Kidney epithelial cell (primary cell): ENCODE measurements at regions not wholly inside any gene's neighbourhood (a gene's known extent, or its start where the extent isn't known, plus 50 kb on each side); places are given as distances from the start of the nearest gene placed in this dataset.

Source experiments
- DNase-seq: peaks from one replicate; pipeline ENCODE4 v3.0.0-alpha.2; 2010; ENCODE audit warnings: low read depth
- H3K27me3 ChIP-seq: 2 replicates; pipeline ENCODE4 v1.6.0; 2011; ENCODE audit warnings: low read length; ENCODE audit not compliant: control insufficient read depth, insufficient read depth
- H3K36me3 ChIP-seq: 2 replicates; pipeline ENCODE4 v1.5.1; 2011; ENCODE audit warnings: low read length; ENCODE audit not compliant: control insufficient read depth, insufficient read depth
- H3K4me3 ChIP-seq: 2 replicates; pipeline ENCODE4 v1.5.1; 2011; ENCODE audit warnings: low read depth, mild to moderate bottlenecking, control low read depth, low read length
- TF ChIP-seq, protein P1 (sequence below): IDR thresholded peaks from 2 replicates; pipeline ENCODE4 v1.5.1; 2011; ENCODE audit warnings: mild to moderate bottlenecking, moderate library complexity, low read length, control low read depth, inconsistent platforms; ENCODE audit not compliant: insufficient read depth, poor library complexity, severe bottlenecking

DNA sequence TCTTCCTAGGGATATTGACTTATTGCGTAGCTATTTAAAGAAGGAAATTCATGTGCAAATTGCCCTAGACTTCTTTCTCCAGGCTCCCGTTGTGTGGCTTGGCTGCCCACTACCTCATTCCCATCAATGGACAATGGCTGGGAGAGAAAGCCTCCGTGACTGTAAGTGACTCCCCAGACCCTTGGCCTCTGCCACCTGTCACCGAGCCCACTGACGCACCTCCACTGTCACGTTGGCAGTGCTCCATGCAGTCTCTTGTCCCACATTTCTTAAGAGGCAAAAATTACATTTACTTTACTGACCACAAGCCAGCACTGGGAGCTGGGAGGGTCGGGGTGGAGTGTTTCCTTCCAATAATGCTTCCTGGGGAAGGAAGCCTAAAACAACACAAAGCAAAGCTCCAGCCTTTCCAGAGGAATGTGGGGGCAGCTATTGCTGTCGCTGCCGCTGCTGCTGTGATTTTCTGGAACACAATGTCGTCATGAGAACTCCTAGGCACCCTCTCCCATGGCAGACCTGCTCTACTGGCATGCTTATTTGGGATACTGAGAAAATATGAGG lies 89.7 kb upstream of the STEAP1B start:
- no peak overlapping the region for H3K4me3 ChIP-seq
- H3K27me3 ChIP-seq: no peaks in the 10 kb centered on the region
- TF ChIP-seq, protein P1, sequence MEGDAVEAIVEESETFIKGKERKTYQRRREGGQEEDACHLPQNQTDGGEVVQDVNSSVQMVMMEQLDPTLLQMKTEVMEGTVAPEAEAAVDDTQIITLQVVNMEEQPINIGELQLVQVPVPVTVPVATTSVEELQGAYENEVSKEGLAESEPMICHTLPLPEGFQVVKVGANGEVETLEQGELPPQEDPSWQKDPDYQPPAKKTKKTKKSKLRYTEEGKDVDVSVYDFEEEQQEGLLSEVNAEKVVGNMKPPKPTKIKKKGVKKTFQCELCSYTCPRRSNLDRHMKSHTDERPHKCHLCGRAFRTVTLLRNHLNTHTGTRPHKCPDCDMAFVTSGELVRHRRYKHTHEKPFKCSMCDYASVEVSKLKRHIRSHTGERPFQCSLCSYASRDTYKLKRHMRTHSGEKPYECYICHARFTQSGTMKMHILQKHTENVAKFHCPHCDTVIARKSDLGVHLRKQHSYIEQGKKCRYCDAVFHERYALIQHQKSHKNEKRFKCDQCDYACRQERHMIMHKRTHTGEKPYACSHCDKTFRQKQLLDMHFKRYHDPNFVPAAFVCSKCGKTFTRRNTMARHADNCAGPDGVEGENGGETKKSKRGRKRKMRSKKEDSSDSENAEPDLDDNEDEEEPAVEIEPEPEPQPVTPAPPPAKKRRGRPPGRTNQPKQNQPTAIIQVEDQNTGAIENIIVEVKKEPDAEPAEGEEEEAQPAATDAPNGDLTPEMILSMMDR: no peak
- no peak for DNase-seq
- no peaks in the 10 kb centered on the region for H3K36me3 ChIP-seq

DNA sequence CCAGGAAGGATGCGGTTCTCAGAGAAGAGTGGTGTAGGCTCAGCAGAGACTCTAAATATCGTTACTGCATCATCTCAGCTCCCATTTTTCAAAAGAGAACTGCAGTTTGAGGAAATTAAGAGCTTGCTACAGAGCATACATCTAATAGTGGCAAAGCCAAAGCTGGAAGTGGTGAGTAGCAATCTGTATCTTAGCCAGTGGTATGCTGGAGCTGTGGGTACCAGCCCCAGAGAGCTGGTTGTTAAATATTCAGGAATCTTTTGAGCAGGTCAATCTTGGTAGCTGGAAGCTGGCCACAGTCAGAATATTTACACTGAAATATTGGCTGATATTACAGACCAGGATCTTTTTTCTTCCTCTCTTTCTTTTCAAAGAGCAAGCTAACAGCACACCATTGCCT lies 88.4 kb upstream of the STEAP1B start:
- Histone ChIP-seq H3K27me3 (no peaks in the 10 kb centered on the region), H3K4me3 (no peak overlapping the region), H3K36me3 (no peaks in the 10 kb centered on the region)
- TF ChIP-seq, protein P1: no peak
- DNase-seq: no peak

- Histone ChIP-seq H3K27me3 (no peaks in the 10 kb centered on the region), H3K36me3 (no peaks in the 10 kb centered on the region), H3K4me3 (no peak overlapping the region)
- TF ChIP-seq, protein P1: no peak
- DNase-seq: no peak
Measured at GRCh38 chr7:22587322-22587721, 87.3 kb upstream of the STEAP1B start.

DNA sequence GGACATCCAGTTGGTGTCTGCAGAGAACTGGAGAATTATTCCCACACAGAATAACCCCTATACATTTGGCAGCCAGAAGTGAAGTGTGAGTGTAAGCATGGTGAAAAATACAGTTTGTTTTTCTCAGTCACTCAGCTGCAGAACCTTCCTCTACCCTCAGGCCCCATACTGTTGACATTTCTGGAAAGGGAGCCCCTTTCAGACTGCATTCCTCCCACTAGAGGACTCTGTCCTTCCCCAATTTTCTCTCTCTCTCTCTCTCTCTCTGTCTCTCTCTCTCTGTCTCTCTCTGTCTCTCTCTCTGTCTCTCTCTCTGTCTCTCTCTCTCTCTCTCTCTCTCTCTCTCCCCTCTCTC lies 86.8 kb upstream of the STEAP1B start:
- H3K36me3 ChIP-seq: no peaks in the 10 kb centered on the region
- no peak overlapping the region for H3K4me3 ChIP-seq
- no peaks in the 10 kb centered on the region for H3K27me3 ChIP-seq
- TF ChIP-seq, protein P1: peak; percentile 53
- DNase-seq: no peak

DNA sequence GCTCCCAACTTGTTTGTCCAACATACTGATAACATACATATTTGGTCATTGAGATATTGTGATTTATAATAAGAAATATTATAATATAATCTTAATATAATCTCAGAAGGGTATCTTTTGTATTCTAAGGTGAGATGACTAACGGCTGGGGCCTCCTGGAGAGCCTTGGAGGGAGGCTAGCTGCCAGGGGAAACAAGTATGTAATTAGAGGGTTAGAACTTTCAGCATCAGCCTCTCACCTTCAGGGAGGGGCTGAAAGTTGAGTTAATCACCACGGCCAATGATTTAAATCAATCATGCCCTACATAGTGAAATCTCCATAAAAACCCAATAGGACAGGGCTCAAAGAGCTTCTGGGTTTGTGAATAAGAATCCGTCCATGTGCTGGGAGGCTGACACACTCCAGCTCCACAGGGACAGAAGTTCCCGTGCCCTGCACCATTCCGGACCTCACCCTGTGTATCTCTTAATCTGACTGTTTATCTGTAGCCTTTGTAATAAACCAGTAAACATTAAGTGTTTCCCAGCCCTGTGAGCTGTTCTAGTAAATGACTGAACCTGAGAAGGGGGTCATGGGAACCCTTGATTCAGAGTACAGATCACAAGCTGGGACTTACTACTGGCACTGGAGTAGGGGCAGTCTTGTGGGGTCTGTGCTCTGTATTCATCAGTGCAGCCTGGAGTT lies 86.3 kb upstream of the STEAP1B start:
- Histone ChIP-seq H3K36me3 (no peaks in the 10 kb centered on the region), H3K4me3 (no peak overlapping the region), H3K27me3 (no peaks in the 10 kb centered on the region)
- DNase-seq: no peak
- TF ChIP-seq, protein P1: no peak

DNA sequence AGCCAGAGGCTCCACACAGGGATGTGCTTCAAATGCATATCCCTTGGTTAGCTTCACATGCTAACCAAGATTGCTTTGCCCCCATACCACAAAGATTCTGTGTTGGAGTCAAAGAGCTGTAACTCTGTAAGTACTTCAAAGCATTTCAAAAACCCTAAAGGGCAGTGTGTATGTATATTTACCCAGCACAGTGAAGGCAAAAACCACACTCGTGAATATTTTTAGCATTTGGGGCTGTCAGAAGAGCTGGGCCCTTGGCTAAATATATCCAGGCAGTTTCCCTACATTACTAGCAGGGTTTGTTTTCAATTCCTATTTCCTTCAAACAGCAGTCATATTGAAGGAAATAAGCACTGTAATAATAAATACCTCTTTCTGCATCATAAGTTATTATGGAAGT lies 84.2 kb upstream of the STEAP1B start:
- H3K36me3 ChIP-seq: no peaks in the 10 kb centered on the region
- H3K27me3 ChIP-seq: no peaks in the 10 kb centered on the region
- no peak for DNase-seq
- no peak overlapping the region for H3K4me3 ChIP-seq
- TF ChIP-seq, protein P1: no peak
